Vagina (tissue), 2 donors: ENCODE measurements at regions not wholly inside any gene's neighbourhood (a gene's known extent, or its start where the extent isn't known, plus 50 kb on each side); places are given as distances from the start of the nearest gene placed in this dataset.

ENCODE experiments used
- DNase-seq, 2 donors: peaks; one replicate each; pipeline ENCODE4 v3.0.0-alpha.2; 2017; ENCODE audit errors: extremely low spot score in 2 of 2
- H3K27ac ChIP-seq: fragments of 200-600 bp; sonication (generic); one replicate; pipeline ENCODE4 v1.5.1; 2019
- H3K27me3 ChIP-seq: fragments of 200-600 bp; sonication (generic); one replicate; pipeline ENCODE4 v1.5.1; 2019
- H3K36me3 ChIP-seq, 2 donors: fragments of 200-600 bp; sonication (generic); one replicate each; pipeline ENCODE4 v1.5.1; 2017 to 2019
- H3K4me1 ChIP-seq: fragments of 200-600 bp; sonication (generic); one replicate; pipeline ENCODE4 v1.5.1; 2019
- H3K4me3 ChIP-seq, 2 donors: fragments of 200-600 bp; sonication (generic); 1 replicate in 1 of 2; 2 replicates in 1 of 2; pipeline ENCODE4 v1.5.1; 2016 to 2019
- H3K9me3 ChIP-seq: fragments of 200-600 bp; sonication (generic); one replicate; pipeline ENCODE4 v1.5.1; 2019
- CTCF ChIP-seq, 3 experiments: fragments of 450-650 bp in 2 of 3; fragments of 200-600 bp in 1 of 3; sonication (generic) in 1 of 3; IDR thresholded peaks; one replicate each; pipeline ENCODE4 v1.5.1; 2017 to 2019; ENCODE audit warnings: antibody characterized with exemption in 3 of 3, mild to moderate bottlenecking in 2 of 3, moderate library complexity in 2 of 3
- POLR2A ChIP-seq, 2 donors: fragments of 450-650 bp; IDR thresholded peaks; one replicate each; pipeline ENCODE4 v1.6.1; 2017; ENCODE audit warnings: antibody characterized with exemption in 2 of 2, mild to moderate bottlenecking in 2 of 2, moderate library complexity in 2 of 2
- POLR2AphosphoS5 ChIP-seq, 2 donors: sonication (generic); formaldehyde crosslinking; IDR thresholded peaks; one replicate each; pipeline ENCODE4 v1.9.0; 2017; ENCODE audit warnings: antibody characterized with exemption in 2 of 2, mild to moderate bottlenecking in 2 of 2, low read depth in 1 of 2; ENCODE audit not compliant: insufficient read depth in 1 of 2
- intact Hi-C: fragments of 100-400 bp; cut with DNase I; formaldehyde crosslinking; loops from one replicate; pipeline ENCODE4 v1.15.1; 2023

GRCh38 chr11:129731316-129731715 lies 84.3 kb upstream of the TMEM45B start:
- no peaks in the 10 kb centered on the region for H3K9me3 ChIP-seq
- no peaks in the 10 kb centered on the region for H3K36me3 ChIP-seq
- peak in 1 of 2 donors; percentile 33 for TF ChIP-seq POLR2AphosphoS5 (IDR thresholded peaks at IDR 0.05; ENCODE audit: insufficient read depth in 1 of 2, low read depth in 1 of 2)
- no peak for TF ChIP-seq POLR2A (IDR thresholded peaks at IDR 0.05)
- peak in 1 of 2 donors; percentile 70 for DNase-seq
- H3K4me3 ChIP-seq = no peak overlapping the region
- intact Hi-C loops = no loop called here
- H3K27ac ChIP-seq = no peak overlapping the region
- no peaks in the 10 kb centered on the region for H3K27me3 ChIP-seq
- H3K4me1 ChIP-seq = no peaks in the 10 kb centered on the region

- no peak for DNase-seq
- no peak overlapping the region for H3K4me3 ChIP-seq
- intact Hi-C loops = no loop called here
- no peaks in the 10 kb centered on the region for H3K27me3 ChIP-seq
- H3K4me1 ChIP-seq = no peaks in the 10 kb centered on the region
- H3K9me3 ChIP-seq = no peaks in the 10 kb centered on the region
- no peaks in the 10 kb centered on the region for H3K36me3 ChIP-seq
- no peak overlapping the region for H3K27ac ChIP-seq
- TF ChIP-seq CTCF (IDR thresholded peaks at IDR 0.05) = no peak
- TF ChIP-seq POLR2AphosphoS5 (IDR thresholded peaks at IDR 0.05; ENCODE audit: insufficient read depth in 1 of 2, low read depth in 1 of 2) = no peak
- no peak for TF ChIP-seq POLR2A (IDR thresholded peaks at IDR 0.05)
Measured at GRCh38 chr11:129732941-129733340, 82.7 kb upstream of the TMEM45B start.

- no peak overlapping the region for H3K4me3 ChIP-seq
- no peaks in the 10 kb centered on the region for H3K4me1 ChIP-seq
- intact Hi-C loops = no loop called here
- no peaks in the 10 kb centered on the region for H3K27me3 ChIP-seq
- no peak for DNase-seq
- H3K27ac ChIP-seq = no peak overlapping the region
- no peaks in the 10 kb centered on the region for H3K36me3 ChIP-seq
- TF ChIP-seq CTCF (IDR thresholded peaks at IDR 0.05) = no peak
- TF ChIP-seq POLR2A (IDR thresholded peaks at IDR 0.05) = no peak
- TF ChIP-seq POLR2AphosphoS5 (IDR thresholded peaks at IDR 0.05; ENCODE audit: insufficient read depth in 1 of 2, low read depth in 1 of 2) = no peak
- no peaks in the 10 kb centered on the region for H3K9me3 ChIP-seq
Measured at GRCh38 chr11:129733384-129733783, 82.3 kb upstream of the TMEM45B start.

- no peak overlapping the region for H3K27ac ChIP-seq
- no peaks in the 10 kb centered on the region for H3K9me3 ChIP-seq
- no peak for DNase-seq
- H3K4me3 ChIP-seq = no peak overlapping the region
- TF ChIP-seq CTCF (IDR thresholded peaks at IDR 0.05) = no peak
- no peak for TF ChIP-seq POLR2A (IDR thresholded peaks at IDR 0.05)
- TF ChIP-seq POLR2AphosphoS5 (IDR thresholded peaks at IDR 0.05; ENCODE audit: insufficient read depth in 1 of 2, low read depth in 1 of 2) = no peak
- no peaks in the 10 kb centered on the region for H3K36me3 ChIP-seq
- no peaks in the 10 kb centered on the region for H3K4me1 ChIP-seq
- intact Hi-C loops = no loop called here
- no peaks in the 10 kb centered on the region for H3K27me3 ChIP-seq
Measured at GRCh38 chr11:129733981-129734380, 81.7 kb upstream of the TMEM45B start.

GRCh38 chr11:129734654-129735053 lies 81.0 kb upstream of the TMEM45B start:
- Histone ChIP-seq H3K36me3 (no peaks in the 10 kb centered on the region), H3K9me3 (no peaks in the 10 kb centered on the region), H3K27me3 (no peaks in the 10 kb centered on the region), H3K27ac (no peak overlapping the region), H3K4me3 (no peak overlapping the region), H3K4me1 (no peaks in the 10 kb centered on the region)
- TF ChIP-seq POLR2AphosphoS5 (IDR thresholded peaks at IDR 0.05; ENCODE audit: insufficient read depth in 1 of 2, low read depth in 1 of 2) (no peak), POLR2A (IDR thresholded peaks at IDR 0.05) (no peak), CTCF (IDR thresholded peaks at IDR 0.05) (no peak)
- intact Hi-C loops = no loop called here
- no peak for DNase-seq
